CD4-positive, alpha-beta T cell treated with Interleukin-2 at 100 ng/mL for 4 hours (primary cell): ENCODE measurements at regions not wholly inside any gene's neighbourhood (a gene's known extent, or its start where the extent isn't known, plus 50 kb on each side); places are given as distances from the start of the nearest gene placed in this dataset.
A peak's percentile ranks its signal among the peaks of the same experiment; 100 is the strongest.
"Not testable (repeated sequence)": the region's sequence is repeated elsewhere in the genome, so short reads cannot be mapped to it uniquely, and the experiment has no call there.

Experiments used
- DNase-seq: peaks from one replicate; pipeline ENCODE4 v3.0.0-alpha.2; 2020; ENCODE audit warnings: low spot score

GRCh38 chr4:9110700-9111099, 59.5 kb upstream of the FAM90A26 start:
- DNase-seq: not testable (repeated sequence)

GRCh38 chr4:9103148-9103524, 67.1 kb upstream of the FAM90A26 start:
- not testable (repeated sequence) for DNase-seq

- not testable (repeated sequence) for DNase-seq
These were observed 67.6 kb upstream of the FAM90A26 start for GRCh38 chr4:9102471-9103147.

GRCh38 chr4:9096330-9096729, 73.9 kb upstream of the FAM90A26 start:
- not testable (repeated sequence) for DNase-seq

DNA sequence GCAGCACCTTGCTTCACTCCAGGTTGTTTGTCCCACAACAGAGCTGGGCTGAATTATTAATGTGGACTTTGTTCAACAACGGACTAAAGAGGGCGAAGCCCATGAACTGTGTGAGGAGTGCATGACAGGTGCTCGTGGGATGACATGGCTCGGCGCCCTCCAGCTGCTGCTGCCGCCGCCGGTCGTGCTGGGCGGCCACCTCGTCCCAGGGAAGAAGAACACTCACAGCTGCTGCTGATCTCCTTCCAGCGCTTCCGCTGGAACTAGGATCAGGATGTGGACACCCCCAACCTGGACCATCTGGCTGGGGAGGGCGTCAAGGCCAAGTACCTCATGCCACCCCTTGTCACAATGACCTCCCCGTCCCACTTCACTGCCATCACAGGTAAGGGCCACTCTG, 91.4 kb upstream of the FAM90A26 start:
- DNase-seq: not testable (repeated sequence)

DNA sequence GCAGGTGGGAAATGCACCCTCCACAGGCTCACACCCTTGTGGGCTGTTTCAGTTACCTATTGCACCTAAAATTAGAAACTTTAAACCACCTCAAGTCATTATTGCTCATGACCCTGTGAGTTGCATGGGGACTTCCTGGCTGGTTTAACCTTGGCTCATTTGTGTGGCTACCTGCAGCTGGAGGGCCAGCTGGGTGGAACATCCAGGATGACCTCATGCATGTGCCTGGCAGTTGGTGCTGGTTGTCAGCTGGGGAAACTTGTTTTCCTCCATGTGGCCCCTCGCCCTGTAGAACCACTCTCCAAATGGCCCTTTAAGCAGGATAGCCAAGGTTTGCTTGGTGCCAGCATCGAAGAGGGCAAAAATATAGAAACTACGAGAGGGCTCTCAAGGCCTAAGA, 93.2 kb upstream of the FAM90A26 start:
- DNase-seq: not testable (repeated sequence)

- not testable (repeated sequence) for DNase-seq
These were observed 93.7 kb upstream of the FAM90A26 start for GRCh38 chr4:9076486-9076885.

- DNase-seq: not testable (repeated sequence)
These were observed 96.8 kb upstream of the FAM90A26 start for GRCh38 chr4:9073371-9073770.

- peak; percentile 31 for DNase-seq
These were observed 97.5 kb upstream of the FAM90A26 start for GRCh38 chr4:9072521-9073220.

DNA sequence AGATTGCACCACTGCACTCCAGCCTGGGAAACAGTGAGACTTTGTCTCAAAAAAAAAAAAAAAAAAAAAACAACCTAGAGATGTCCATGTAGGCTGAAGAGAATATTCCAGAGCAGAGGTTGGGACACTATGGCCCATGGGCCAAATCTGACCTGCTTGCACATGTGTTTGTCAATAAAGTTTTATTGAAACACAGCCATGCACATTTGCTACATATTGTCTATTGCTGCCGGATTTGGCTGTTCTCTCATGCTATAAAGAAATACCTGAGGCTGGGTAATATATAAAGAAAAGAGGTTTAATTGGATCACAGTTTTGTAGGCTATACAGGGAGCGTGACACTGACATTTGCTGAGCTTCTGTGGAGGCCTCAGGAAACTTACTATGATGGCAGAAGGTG, 102.3 kb upstream of the FAM90A26 start:
- DNase-seq: not testable (repeated sequence)

DNA sequence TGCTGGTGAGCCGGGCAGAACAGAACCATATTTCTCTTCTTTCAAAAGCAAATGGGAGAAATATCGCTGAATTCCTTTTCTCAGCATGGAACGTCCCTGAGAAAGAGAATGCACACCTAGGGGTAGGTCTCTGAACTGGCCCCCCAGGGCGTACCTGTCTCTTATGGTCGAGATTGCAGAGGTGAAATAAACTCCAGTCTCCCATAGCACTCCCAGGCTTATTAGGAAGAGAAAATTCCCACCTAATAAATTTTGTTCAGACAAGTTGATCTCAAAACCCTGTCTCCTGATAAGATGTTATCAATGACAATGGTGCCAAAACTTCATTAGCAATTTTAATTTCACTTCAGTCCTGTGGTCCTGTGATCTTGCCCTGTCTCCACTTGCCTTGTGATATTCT, 106.6 kb upstream of the FAM90A26 start:
- DNase-seq: not testable (repeated sequence)

DNA sequence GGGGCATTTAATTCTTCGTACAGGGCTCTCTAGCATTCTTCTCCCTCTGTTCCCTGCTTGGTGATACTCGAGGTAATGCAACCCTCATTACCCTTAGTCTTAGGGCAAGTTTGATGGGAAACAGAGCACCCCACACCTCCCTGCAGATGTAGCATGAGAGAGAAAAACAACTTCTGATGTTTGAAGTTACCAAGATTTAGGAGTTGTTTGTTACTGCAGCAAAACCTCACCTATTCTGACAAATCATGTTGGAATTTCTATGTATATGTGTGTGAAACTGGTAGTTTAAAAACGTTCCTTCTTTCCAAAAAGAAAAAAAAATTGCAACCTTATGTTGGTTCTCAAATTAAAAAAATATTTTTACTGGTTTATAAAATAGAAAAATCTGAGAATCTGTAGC, 145.3 kb upstream of the FAM90A26 start:
- DNase-seq: not testable (repeated sequence)

- not testable (repeated sequence) for DNase-seq
These were observed 138.2 kb upstream of the HMX1 start for GRCh38 chr4:9009792-9010191.

DNA sequence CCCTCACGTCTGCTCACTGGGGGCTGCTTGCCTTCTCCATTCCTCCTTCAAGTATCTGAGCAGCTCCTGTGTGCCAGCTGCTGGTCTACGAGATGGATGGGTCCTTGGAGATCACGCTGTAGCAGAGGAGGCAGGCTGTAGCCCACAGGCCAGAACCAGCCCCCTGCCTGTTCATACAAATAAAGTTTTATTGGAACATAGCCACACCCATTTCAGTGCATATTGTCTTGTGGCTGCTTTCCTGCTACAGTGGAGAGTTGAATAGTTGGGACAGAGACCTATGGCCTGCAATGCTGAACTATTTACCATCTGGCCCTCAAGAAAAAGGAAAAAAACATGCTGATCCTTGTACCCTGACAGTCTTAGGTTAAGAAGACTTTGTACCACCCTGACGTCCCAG, 136.8 kb upstream of the HMX1 start:
- DNase-seq: not testable (repeated sequence)

DNA sequence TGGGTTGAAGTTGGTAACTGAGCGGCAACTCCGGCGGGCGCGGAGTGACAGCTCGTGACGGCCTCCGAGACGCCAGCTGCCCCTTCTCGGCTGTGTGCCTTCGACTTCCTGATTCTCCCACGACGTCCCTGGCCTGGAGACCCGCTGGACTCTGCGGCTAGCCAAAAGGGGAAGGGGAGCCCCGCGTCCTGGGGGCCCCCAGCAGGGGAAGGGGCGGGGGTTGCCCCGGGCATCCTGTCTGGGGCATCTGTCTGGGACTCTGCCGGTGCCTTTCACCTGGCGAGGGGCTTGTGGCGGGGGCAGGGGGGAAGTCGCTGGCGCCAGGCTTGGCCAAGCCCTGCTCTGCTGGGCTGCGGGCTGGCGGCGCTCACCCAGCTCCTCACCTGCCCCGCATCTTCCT, 129.5 kb upstream of the HMX1 start:
- not testable (repeated sequence) for DNase-seq

DNA sequence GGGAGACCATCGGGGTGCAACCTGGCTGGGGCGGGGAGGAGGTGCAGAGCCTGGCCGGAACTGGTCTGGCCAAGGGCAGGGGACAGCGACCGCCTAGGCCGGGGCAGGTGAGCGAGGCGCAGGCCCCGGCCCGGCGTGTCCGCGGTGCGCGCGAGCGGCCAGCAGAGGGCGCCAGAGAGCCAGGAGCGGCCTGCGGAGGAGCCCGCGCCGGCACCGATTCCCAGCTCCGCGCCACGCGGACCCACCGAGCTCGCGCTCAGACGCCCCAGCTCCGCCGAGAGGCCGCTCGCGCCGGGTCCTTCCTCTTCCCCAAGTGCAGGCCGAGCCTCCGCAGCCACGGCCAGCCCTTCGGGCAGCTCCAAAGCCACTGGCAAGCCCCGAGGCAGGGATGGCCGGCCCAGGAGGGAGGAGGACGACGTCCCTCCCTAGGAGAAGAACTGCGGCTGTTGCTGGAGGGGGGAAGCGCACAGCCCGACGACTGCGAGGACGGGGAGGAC, 128.9 kb upstream of the HMX1 start:
- peak; percentile 41 for DNase-seq

DNA sequence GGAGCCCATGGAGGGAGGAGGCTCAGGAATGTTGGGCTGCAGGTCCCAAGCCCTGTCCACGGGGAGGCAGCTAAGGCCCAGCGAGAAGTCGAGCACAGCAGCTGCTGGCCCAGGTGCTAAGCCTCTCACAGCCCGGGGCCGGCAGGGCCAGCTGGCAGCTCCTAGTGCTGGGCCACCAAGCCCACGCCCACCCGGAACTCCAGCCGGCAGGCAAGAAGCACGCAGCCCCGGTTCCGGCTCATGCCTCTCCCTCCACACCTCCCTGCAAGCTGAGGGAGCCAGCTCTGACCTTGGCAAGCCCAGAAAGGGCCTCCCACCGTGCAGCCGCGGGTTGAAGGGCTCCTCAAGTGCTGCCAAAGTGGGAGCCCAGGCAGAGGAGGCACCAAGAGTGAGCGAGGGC, 121.3 kb upstream of the HMX1 start:
- not testable (repeated sequence) for DNase-seq

GRCh38 chr4:8991449-8991848, 119.8 kb upstream of the HMX1 start:
- DNase-seq: not testable (repeated sequence)

DNA sequence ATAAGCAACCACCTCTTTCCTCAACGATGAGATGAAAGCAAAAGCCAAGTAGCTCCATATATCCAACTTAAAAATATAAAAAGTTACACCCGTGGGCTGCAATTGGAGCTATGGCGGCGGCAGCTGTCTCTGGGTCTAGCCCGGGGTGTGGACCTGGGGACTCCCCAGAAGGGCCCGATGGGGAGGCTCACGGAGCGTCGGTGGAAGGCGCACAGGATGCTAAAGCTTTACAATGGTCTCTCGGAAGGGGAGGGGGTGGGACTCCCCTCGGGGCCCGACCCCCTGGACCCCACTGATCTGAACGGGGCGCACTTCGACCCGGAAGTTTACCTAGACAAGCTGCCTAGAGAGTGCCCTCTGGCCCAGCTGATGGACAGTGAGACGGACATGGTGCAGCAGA, 118.7 kb upstream of the HMX1 start:
- not testable (repeated sequence) for DNase-seq

DNA sequence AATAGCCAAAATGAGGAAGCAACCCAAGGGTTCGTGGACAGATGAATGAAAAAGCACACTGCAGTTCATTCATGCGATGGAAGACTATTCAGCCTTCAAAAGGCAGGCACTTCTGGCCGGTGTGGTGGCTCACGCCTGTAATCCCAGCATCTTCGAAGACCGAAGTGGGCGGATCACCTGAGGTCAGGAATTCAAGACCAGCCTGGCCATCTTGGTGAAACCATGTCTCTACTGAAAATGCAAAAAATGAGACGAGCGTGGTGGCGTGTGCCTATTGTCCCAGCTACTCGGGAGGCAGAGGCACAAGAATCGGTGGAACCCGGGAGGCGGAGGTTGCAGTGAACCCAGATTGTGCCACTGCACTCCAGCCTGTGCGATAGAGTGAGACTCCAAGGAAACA, 114.1 kb upstream of the HMX1 start:
- not testable (repeated sequence) for DNase-seq

GRCh38 chr4:8984641-8985040, 113.0 kb upstream of the HMX1 start:
- DNase-seq: not testable (repeated sequence)

GRCh38 chr4:8983921-8984320, 112.3 kb upstream of the HMX1 start:
- DNase-seq: not testable (repeated sequence)

GRCh38 chr4:8976466-8977128, 105.0 kb upstream of the HMX1 start:
- DNase-seq: not testable (repeated sequence)
